CD4-positive, alpha-beta memory T cell (primary cell): ENCODE measurements at regions not wholly inside any gene's neighbourhood (a gene's known extent, or its start where the extent isn't known, plus 50 kb on each side); places are given as distances from the start of the nearest gene placed in this dataset.

ENCODE experiments used
- CTCF ChIA-PET: fragments of 350-600 bp; sonication (Branson Sonifier 250); formaldehyde crosslinking; loops from one replicate; lab custom pipeline; 2021; ENCODE audit warnings: inconsistent platforms; ENCODE audit not compliant: partially characterized antibody; lab: Charles Lee
- POLR2A ChIA-PET: fragments of 350-600 bp; sonication (Branson Sonifier 250); formaldehyde crosslinking; loops from one replicate; lab custom pipeline; 2021; ENCODE audit not compliant: partially characterized antibody; lab: Charles Lee
- DNase-seq, 5 donors: peaks; one replicate each; pipeline versions ENCODE4 v3.0.0 to v3.0.0-alpha.2; 2020 to 2022; ENCODE audit warnings: mixed read lengths in 1 of 5
- H3K27ac ChIP-seq: one replicate; pipeline ENCODE4 v1.7.0; 2013; ENCODE audit warnings: low read depth, low read length
- H3K27me3 ChIP-seq: 2 replicates; pipeline ENCODE4 v1.7.0; 2013; ENCODE audit warnings: mild to moderate bottlenecking, low read length, moderate library complexity; ENCODE audit not compliant: insufficient read depth
- H3K36me3 ChIP-seq: 2 replicates; pipeline ENCODE4 v1.7.0; 2013; ENCODE audit warnings: mild to moderate bottlenecking, low read length, moderate library complexity; ENCODE audit not compliant: insufficient read depth
- H3K4me1 ChIP-seq: 2 replicates; pipeline ENCODE4 v1.7.0; 2013; ENCODE audit warnings: mild to moderate bottlenecking, low read length, moderate library complexity; ENCODE audit not compliant: insufficient read depth
- H3K4me3 ChIP-seq, 2 donors: one replicate each; pipeline ENCODE4 v1.7.0; 2013; ENCODE audit warnings: low read length in 2 of 2, mild to moderate bottlenecking in 1 of 2
- H3K9me3 ChIP-seq, 2 donors: one replicate each; pipeline ENCODE4 v1.7.0; 2013; ENCODE audit warnings: low read length in 2 of 2, control low read depth in 1 of 2; ENCODE audit not compliant: control insufficient read depth in 1 of 2
- H3K27ac Mint-ChIP-seq, 7 donors: one replicate each; pipeline ENCODE4 v1.8.0; 2020 to 2021; ENCODE audit warnings: mixed read lengths in 7 of 7, mild to moderate bottlenecking in 6 of 7, inconsistent platforms in 3 of 7, moderate library complexity in 3 of 7
- H3K27me3 Mint-ChIP-seq, 2 donors: one replicate each; pipeline ENCODE4 v1.8.0; 2020 to 2021; ENCODE audit warnings: mixed read lengths in 2 of 2
- H3K36me3 Mint-ChIP-seq, 2 donors: one replicate each; pipeline ENCODE4 v1.8.0; 2020 to 2021; ENCODE audit warnings: mixed read lengths in 2 of 2, inconsistent platforms in 1 of 2, mild to moderate bottlenecking in 1 of 2
- H3K4me1 Mint-ChIP-seq, 4 donors: one replicate each; pipeline ENCODE4 v1.8.0; 2020 to 2021; ENCODE audit warnings: mixed read lengths in 4 of 4, mild to moderate bottlenecking in 1 of 4
- H3K4me3 Mint-ChIP-seq, 8 donors: one replicate each; pipeline ENCODE4 v1.8.0; 2020 to 2021; ENCODE audit warnings: mixed read lengths in 8 of 8, mild to moderate bottlenecking in 7 of 8, moderate library complexity in 6 of 8, inconsistent platforms in 3 of 8
- H3K9me3 Mint-ChIP-seq, 8 donors: one replicate each; pipeline ENCODE4 v1.8.0; 2020 to 2021; ENCODE audit warnings: mixed read lengths in 8 of 8, mild to moderate bottlenecking in 5 of 8, inconsistent platforms in 3 of 8, moderate library complexity in 1 of 8
- intact Hi-C: fragments of 100-400 bp; cut with micrococcal nuclease; formaldehyde crosslinking; loops from one replicate; pipeline ENCODE4 v1.15.1; 2023

DNA sequence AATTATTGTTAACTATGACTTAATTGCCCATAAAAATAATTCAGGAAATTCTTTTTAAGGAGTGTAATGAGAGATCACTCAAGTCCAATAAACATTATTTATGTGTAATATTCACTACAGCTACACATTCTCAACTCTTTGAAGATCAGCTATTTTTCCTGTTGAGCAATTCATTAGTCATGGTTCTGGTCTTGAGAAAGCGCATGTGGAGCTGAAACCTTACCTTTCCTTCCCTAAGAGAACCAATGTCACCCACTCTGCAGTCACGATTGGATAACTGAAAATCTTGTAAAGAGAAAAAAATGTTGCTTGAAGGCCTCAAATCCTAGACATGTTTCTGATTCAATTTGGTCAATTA, 736.9 kb upstream of the MARCKS start:
- H3K4me3 ChIP-seq: no peak overlapping the region
- H3K27me3 Mint-ChIP-seq: no peaks in the 10 kb centered on the region
- no peak overlapping the region for H3K27ac Mint-ChIP-seq
- no peaks in the 10 kb centered on the region for H3K27me3 ChIP-seq
- no peaks in the 10 kb centered on the region for H3K36me3 Mint-ChIP-seq
- no peak overlapping the region for H3K27ac ChIP-seq
- H3K9me3 Mint-ChIP-seq: peaks cover 0 to 12% (median 4%) of the 10 kb centered on the region in 8 donors
- H3K4me1 ChIP-seq: no peaks in the 10 kb centered on the region
- no peaks in the 10 kb centered on the region for H3K36me3 ChIP-seq
- ChIA-PET CTCF (no interaction called here), POLR2A (no interaction called here)
- H3K4me3 Mint-ChIP-seq: no peak overlapping the region
- intact Hi-C loops: no loop called here
- H3K4me1 Mint-ChIP-seq: no peaks in the 10 kb centered on the region
- DNase-seq: no peak
- H3K9me3 ChIP-seq: no peaks in the 10 kb centered on the region

DNA sequence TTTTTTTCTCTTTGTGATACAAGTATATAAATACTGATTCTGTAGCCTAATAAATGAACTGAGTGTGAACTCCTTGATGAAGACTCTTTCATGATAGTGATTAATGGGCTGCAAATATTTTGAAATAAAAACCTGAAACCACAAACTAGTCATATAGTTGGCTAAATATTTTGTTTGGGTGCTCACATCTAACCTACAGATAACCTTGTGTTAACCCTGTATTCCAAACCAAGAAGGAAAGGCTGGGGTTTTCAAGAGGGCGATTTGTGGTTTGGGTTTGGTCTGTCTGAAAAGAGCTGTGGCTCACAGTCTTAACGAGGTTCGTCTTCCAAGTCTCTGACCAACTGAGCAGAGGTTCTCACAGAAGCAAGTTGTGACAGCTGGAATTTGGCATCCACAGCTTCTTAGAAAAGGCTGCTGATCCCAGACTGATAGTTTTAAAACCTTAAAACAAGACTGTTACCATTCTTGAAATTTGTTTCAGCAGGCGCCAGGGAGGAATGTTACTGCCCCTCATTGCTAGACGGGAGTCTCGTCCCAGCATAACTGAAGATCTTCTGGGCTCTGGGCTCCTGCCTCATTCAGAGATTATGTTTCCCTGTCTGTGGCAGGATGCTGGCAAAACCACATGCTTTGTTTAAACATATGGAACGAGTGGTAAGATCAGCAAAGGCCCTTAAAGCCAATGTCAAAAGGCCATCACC, 736.4 kb upstream of the MARCKS start:
- ChIA-PET POLR2A (no interaction called here), CTCF (no interaction called here)
- H3K9me3 ChIP-seq: no peaks in the 10 kb centered on the region
- Mint-ChIP-seq H3K36me3 (no peaks in the 10 kb centered on the region), H3K4me3 (no peak overlapping the region), H3K4me1 (no peaks in the 10 kb centered on the region), H3K27me3 (no peaks in the 10 kb centered on the region), H3K9me3 (peaks cover 0 to 12% (median 4%) of the 10 kb centered on the region in 8 donors), H3K27ac (no peak overlapping the region)
- no peak overlapping the region for H3K27ac ChIP-seq
- H3K4me1 ChIP-seq: no peaks in the 10 kb centered on the region
- no peaks in the 10 kb centered on the region for H3K27me3 ChIP-seq
- intact Hi-C loops: no loop called here
- DNase-seq: no peak
- H3K36me3 ChIP-seq: no peaks in the 10 kb centered on the region
- no peak overlapping the region for H3K4me3 ChIP-seq

GRCh38 chr6:113121571-113121970, 735.6 kb upstream of the MARCKS start:
- Mint-ChIP-seq H3K9me3 (peaks cover 0 to 8% (median 2%) of the 10 kb centered on the region in 8 donors), H3K4me3 (no peak overlapping the region), H3K27me3 (no peaks in the 10 kb centered on the region), H3K36me3 (no peaks in the 10 kb centered on the region), H3K4me1 (no peaks in the 10 kb centered on the region), H3K27ac (no peak overlapping the region)
- POLR2A ChIA-PET: no interaction called here
- Histone ChIP-seq H3K27me3 (no peaks in the 10 kb centered on the region), H3K4me1 (no peaks in the 10 kb centered on the region), H3K4me3 (no peak overlapping the region), H3K27ac (no peak overlapping the region), H3K36me3 (no peaks in the 10 kb centered on the region), H3K9me3 (no peaks in the 10 kb centered on the region)
- intact Hi-C loops: no loop called here
- CTCF ChIA-PET: no interaction called here
- DNase-seq: no peak

GRCh38 chr6:113122060-113122459, 735.1 kb upstream of the MARCKS start:
- Histone ChIP-seq H3K9me3 (no peaks in the 10 kb centered on the region), H3K4me3 (no peak overlapping the region), H3K36me3 (no peaks in the 10 kb centered on the region), H3K4me1 (no peaks in the 10 kb centered on the region), H3K27me3 (no peaks in the 10 kb centered on the region), H3K27ac (no peak overlapping the region)
- H3K27me3 Mint-ChIP-seq: no peaks in the 10 kb centered on the region
- H3K4me1 Mint-ChIP-seq: no peaks in the 10 kb centered on the region
- H3K4me3 Mint-ChIP-seq: no peak overlapping the region
- H3K27ac Mint-ChIP-seq: no peak overlapping the region
- POLR2A ChIA-PET: no interaction called here
- no peaks in the 10 kb centered on the region for H3K36me3 Mint-ChIP-seq
- CTCF ChIA-PET: no interaction called here
- DNase-seq: no peak
- intact Hi-C loops: no loop called here
- peaks cover 0 to 8% (median under 1%) of the 10 kb centered on the region in 8 donors for H3K9me3 Mint-ChIP-seq

DNA sequence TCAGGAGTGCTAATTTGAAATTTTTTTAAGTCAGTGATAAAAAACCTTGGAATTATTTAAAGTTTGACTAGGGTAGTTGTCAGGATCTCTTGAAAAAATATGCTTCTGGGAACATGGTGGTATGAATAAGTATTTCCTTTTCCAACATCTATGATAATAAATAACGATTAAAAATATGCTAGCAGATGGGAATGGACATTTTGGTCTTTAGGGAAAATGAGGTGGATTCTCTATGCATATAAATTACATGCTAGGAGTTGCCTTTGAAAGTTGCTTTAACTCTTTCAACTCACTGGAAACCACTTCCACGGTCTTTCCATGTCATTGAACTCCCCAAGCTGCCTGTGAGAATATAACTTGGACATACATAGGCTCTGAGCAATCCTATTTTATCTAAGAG, 731.5 kb upstream of the MARCKS start:
- Histone ChIP-seq H3K36me3 (no peaks in the 10 kb centered on the region), H3K27ac (no peak overlapping the region), H3K27me3 (no peaks in the 10 kb centered on the region), H3K4me1 (no peaks in the 10 kb centered on the region), H3K9me3 (no peaks in the 10 kb centered on the region), H3K4me3 (no peak overlapping the region)
- no peak for DNase-seq
- no peak overlapping the region for H3K4me3 Mint-ChIP-seq
- peaks cover 0 to 4% (median 0%) of the 10 kb centered on the region in 8 donors for H3K9me3 Mint-ChIP-seq
- ChIA-PET POLR2A (no interaction called here), CTCF (no interaction called here)
- no peak overlapping the region for H3K27ac Mint-ChIP-seq
- no peaks in the 10 kb centered on the region for H3K36me3 Mint-ChIP-seq
- no peaks in the 10 kb centered on the region for H3K27me3 Mint-ChIP-seq
- intact Hi-C loops: no loop called here
- H3K4me1 Mint-ChIP-seq: no peaks in the 10 kb centered on the region

GRCh38 chr6:113127786-113128419, 729.2 kb upstream of the MARCKS start:
- no peak overlapping the region for H3K4me3 Mint-ChIP-seq
- no peak overlapping the region for H3K27ac Mint-ChIP-seq
- Histone ChIP-seq H3K36me3 (no peaks in the 10 kb centered on the region), H3K4me1 (no peaks in the 10 kb centered on the region), H3K27ac (no peak overlapping the region), H3K4me3 (no peak overlapping the region), H3K9me3 (no peaks in the 10 kb centered on the region), H3K27me3 (no peaks in the 10 kb centered on the region)
- no peak for DNase-seq
- H3K27me3 Mint-ChIP-seq: no peaks in the 10 kb centered on the region
- no peaks in the 10 kb centered on the region for H3K36me3 Mint-ChIP-seq
- peaks cover 0 to 2% (median 0%) of the 10 kb centered on the region in 8 donors for H3K9me3 Mint-ChIP-seq
- POLR2A ChIA-PET: no interaction called here
- no peaks in the 10 kb centered on the region for H3K4me1 Mint-ChIP-seq
- intact Hi-C loops: no loop called here
- CTCF ChIA-PET: no interaction called here

GRCh38 chr6:113128661-113129060, 728.5 kb upstream of the MARCKS start:
- no peak overlapping the region for H3K27ac Mint-ChIP-seq
- no peak overlapping the region for H3K4me3 Mint-ChIP-seq
- no peaks in the 10 kb centered on the region for H3K36me3 ChIP-seq
- H3K36me3 Mint-ChIP-seq: no peaks in the 10 kb centered on the region
- ChIA-PET CTCF (no interaction called here), POLR2A (no interaction called here)
- H3K9me3 ChIP-seq: no peaks in the 10 kb centered on the region
- intact Hi-C loops: no loop called here
- H3K27me3 ChIP-seq: no peaks in the 10 kb centered on the region
- H3K27me3 Mint-ChIP-seq: no peaks in the 10 kb centered on the region
- no peak overlapping the region for H3K4me3 ChIP-seq
- no peak overlapping the region for H3K27ac ChIP-seq
- H3K9me3 Mint-ChIP-seq: peaks cover 0 to 2% (median 0%) of the 10 kb centered on the region in 8 donors
- no peaks in the 10 kb centered on the region for H3K4me1 Mint-ChIP-seq
- no peaks in the 10 kb centered on the region for H3K4me1 ChIP-seq
- DNase-seq: no peak
